ENCODE measurements at regions not wholly inside any gene's neighbourhood (a gene's known extent, or its start where the extent isn't known, plus 50 kb on each side); places are given as distances from the start of the nearest gene placed in this dataset.

DNA sequence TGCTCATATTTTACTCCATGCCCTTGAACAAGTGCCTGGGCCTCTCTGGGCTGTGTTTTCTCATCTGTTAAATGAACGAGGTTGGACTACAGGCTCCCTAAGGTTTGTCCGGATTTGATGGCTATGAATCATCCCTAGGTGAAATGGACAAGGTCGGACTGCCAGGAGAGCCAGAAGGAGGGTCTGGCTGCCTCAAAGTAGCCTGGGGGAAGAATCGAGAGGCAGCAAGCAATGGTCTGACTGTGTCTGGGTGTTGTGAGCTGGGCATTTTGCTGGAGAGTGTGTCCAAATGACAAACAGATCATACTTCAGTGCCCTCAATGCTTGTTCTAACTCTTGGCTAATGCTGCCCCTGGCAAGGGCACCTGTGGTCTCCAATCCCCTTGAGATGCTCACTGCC is 730.9 kb downstream of the PTPRU start:
- no peak overlapping the region for H3K27ac Mint-ChIP-seq
- H3K9me3 Mint-ChIP-seq = no peaks in the 10 kb centered on the region
- ATAC-seq (replicated peaks) = no peak
- H3K27me3 Mint-ChIP-seq = peaks cover 33 to 66% of the 10 kb centered on the region in 2 donors
- no peaks in the 10 kb centered on the region for H3K4me1 Mint-ChIP-seq (ENCODE audit: low read depth in 2 of 2)
- DNase-seq = no peak
- no peak overlapping the region for H3K4me3 Mint-ChIP-seq
- no peaks in the 10 kb centered on the region for H3K36me3 Mint-ChIP-seq (ENCODE audit: insufficient read depth)

DNA sequence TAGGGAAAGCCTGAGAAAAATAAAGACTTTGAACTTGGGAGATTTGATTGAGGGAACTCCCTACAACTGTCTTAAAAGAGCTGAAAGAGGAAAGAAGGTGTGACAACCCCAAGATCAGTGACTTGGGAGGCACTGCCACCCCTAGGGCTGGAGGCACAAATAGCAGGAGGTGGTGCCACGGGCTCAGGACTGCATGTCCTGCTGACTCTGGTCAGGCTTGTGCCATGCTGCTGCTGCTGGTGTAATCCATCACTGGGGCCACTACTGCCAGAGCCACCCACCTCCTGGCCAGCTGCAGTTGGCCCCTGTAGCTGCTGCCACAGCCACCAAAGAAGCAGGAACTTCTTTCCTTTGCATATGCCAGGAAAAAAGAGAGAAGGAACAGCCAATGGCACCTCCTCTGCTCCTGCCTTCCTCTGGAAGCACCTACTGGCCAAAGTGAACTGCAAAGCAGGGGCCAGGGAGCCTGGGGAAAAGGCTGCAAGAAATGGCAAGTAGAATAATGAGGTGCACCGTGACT is 730.3 kb downstream of the PTPRU start:
- Mint-ChIP-seq H3K4me1 (ENCODE audit: low read depth in 2 of 2) (no peaks in the 10 kb centered on the region), H3K4me3 (no peak overlapping the region), H3K9me3 (peaks cover 0 to 2% of the 10 kb centered on the region in 2 donors), H3K36me3 (ENCODE audit: insufficient read depth) (no peaks in the 10 kb centered on the region), H3K27me3 (peaks cover 33 to 67% of the 10 kb centered on the region in 2 donors), H3K27ac (no peak overlapping the region)
- no peak for ATAC-seq (replicated peaks)
- DNase-seq = no peak

DNA sequence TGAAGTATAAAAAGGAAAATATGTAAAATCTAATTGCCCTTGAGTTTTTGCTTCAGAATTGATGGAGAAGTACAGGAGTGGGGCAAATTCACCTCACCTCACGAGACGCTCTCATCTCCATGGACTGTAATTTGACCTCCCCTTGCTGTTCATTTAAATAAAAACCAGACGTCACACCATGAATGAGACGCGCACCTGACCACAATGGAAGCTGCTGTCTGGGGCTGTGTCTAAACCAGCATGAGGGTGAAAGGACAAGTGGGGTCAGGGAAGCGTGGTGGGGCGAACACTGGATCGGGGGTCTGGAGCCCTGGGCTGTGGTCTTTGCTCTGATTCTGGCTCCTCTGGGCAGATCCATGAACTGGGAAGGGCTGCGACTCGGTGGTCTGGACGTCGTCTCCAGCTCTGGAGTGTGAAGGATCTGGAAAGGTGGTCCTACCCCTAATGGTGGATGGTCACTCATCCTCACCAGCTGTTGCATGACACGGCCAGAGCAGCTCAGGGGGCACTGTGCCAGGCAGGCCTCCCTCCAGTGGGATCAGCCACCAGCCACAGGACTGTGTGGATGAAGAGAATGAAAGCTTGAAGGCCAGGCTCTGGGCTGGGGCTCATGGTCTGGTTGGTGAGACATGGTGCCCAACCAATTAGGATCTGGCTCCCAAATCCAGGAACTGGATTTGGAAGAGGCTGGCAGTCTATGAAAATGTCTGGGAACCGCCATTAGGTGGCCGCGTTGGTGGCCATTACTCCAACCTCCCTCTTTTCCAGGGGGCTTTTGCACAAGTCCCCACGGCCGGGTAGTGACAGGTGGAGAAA is 728.6 kb downstream of the PTPRU start:
- Mint-ChIP-seq H3K9me3 (peaks cover 0 to 2% of the 10 kb centered on the region in 2 donors), H3K27me3 (peaks cover 30 to 59% of the 10 kb centered on the region in 2 donors), H3K4me3 (no peak overlapping the region), H3K4me1 (ENCODE audit: low read depth in 2 of 2) (no peaks in the 10 kb centered on the region), H3K36me3 (ENCODE audit: insufficient read depth) (no peaks in the 10 kb centered on the region), H3K27ac (no peak overlapping the region)
- ATAC-seq (replicated peaks) (no peak), DNase-seq (no peak)

DNA sequence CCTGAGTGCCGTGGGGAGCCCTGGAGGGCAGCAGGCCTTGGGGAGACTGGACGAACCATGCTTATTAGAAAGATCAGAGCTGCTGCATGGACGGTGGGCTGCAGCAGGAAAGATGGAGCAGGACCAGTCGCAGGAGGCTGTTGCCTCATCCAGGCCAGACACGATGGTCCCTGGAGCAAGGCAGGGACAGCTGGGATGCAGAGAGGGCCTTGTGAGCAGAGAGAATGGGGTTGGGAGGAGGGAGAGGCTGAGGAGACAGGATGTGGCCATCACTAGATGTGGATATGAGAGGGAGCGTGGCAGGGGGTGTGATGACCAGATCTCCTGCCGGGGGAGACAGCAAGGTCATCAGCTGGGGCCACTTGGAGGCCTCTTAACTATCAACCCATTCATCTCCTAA is 727.6 kb downstream of the PTPRU start:
- H3K9me3 Mint-ChIP-seq = peaks cover 0 to 2% of the 10 kb centered on the region in 2 donors
- no peak overlapping the region for H3K27ac Mint-ChIP-seq
- no peak for DNase-seq
- H3K4me3 Mint-ChIP-seq = no peak overlapping the region
- H3K27me3 Mint-ChIP-seq = peaks cover 34 to 59% of the 10 kb centered on the region in 2 donors
- no peaks in the 10 kb centered on the region for H3K4me1 Mint-ChIP-seq (ENCODE audit: low read depth in 2 of 2)
- no peak for ATAC-seq (replicated peaks)
- H3K36me3 Mint-ChIP-seq (ENCODE audit: insufficient read depth) = no peaks in the 10 kb centered on the region

DNA sequence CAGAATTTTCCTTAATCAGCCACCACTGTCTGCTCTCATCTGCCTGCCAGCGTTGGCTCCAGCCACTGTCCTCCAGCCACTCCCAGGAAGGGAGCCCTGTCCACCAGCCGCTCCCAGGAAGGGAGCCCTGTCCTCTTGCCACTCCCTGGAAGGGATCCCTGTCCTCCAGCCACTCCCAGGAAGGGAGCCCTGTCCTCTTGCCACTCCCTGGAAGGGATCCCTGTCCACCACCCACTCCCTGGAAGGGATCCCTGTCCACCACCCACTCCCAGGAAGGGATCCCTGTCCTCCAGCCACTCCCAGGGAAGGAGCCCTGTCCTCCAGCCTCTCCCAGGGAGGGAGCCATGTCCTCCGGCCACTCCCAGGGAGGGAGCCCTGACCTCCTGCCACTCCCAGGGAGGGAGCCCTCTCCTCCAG is 726.5 kb downstream of the PTPRU start:
- ATAC-seq (replicated peaks) (no peak), DNase-seq (no peak)
- Mint-ChIP-seq H3K27me3 (peaks cover 34 to 66% of the 10 kb centered on the region in 2 donors), H3K4me3 (no peak overlapping the region), H3K36me3 (ENCODE audit: insufficient read depth) (no peaks in the 10 kb centered on the region), H3K4me1 (ENCODE audit: low read depth in 2 of 2) (no peaks in the 10 kb centered on the region), H3K9me3 (peaks cover 0 to 2% of the 10 kb centered on the region in 2 donors), H3K27ac (no peak overlapping the region)

DNA sequence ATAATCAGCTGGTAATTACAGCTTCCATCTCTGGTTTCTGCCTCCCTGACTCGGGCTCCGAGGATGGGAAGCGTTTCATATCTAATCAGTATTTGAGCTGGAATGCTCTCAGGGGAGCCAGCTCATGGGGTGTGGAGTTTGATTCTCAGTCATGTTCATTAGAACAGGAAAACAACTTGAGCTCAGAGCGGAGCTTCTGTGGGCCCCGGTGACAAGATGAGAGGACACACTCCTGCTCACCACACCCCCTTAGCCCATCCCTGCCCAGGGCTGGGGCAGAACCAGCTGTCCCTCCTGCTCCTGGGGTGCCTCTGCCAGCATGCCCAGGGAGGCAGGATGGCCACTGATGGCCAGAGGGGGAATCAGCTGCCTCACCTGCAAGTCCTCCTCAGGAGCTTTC is 726.0 kb downstream of the PTPRU start:
- Mint-ChIP-seq H3K4me1 (ENCODE audit: low read depth in 2 of 2) (no peaks in the 10 kb centered on the region), H3K36me3 (ENCODE audit: insufficient read depth) (no peaks in the 10 kb centered on the region), H3K4me3 (no peak overlapping the region), H3K9me3 (peaks cover 0 to 2% of the 10 kb centered on the region in 2 donors), H3K27ac (no peak overlapping the region), H3K27me3 (peaks cover 34 to 62% of the 10 kb centered on the region in 2 donors)
- no peak for DNase-seq
- ATAC-seq (replicated peaks) = no peak

- Mint-ChIP-seq H3K36me3 (ENCODE audit: insufficient read depth) (no peaks in the 10 kb centered on the region), H3K9me3 (peaks cover 0 to 2% of the 10 kb centered on the region in 2 donors), H3K27me3 (peaks cover 34 to 56% of the 10 kb centered on the region in 2 donors), H3K27ac (no peak overlapping the region), H3K4me1 (ENCODE audit: low read depth in 2 of 2) (peaks cover 4 to 6% of the 10 kb centered on the region in 2 donors), H3K4me3 (no peak overlapping the region)
- DNase-seq (no peak), ATAC-seq (replicated peaks) (no peak)
Measured at GRCh38 chr1:29961293-29962059, 725.2 kb downstream of the PTPRU start.

GRCh38 chr1:29960876-29961275 is 724.6 kb downstream of the PTPRU start:
- DNase-seq = no peak
- H3K4me3 Mint-ChIP-seq = no peak overlapping the region
- H3K9me3 Mint-ChIP-seq = peaks cover 0 to 2% of the 10 kb centered on the region in 2 donors
- H3K4me1 Mint-ChIP-seq (ENCODE audit: low read depth in 2 of 2) = peaks cover 4 to 6% of the 10 kb centered on the region in 2 donors
- H3K27me3 Mint-ChIP-seq = peaks cover 30 to 56% of the 10 kb centered on the region in 2 donors
- ATAC-seq (replicated peaks) = no peak
- H3K27ac Mint-ChIP-seq = no peak overlapping the region
- H3K36me3 Mint-ChIP-seq (ENCODE audit: insufficient read depth) = no peaks in the 10 kb centered on the region

DNA sequence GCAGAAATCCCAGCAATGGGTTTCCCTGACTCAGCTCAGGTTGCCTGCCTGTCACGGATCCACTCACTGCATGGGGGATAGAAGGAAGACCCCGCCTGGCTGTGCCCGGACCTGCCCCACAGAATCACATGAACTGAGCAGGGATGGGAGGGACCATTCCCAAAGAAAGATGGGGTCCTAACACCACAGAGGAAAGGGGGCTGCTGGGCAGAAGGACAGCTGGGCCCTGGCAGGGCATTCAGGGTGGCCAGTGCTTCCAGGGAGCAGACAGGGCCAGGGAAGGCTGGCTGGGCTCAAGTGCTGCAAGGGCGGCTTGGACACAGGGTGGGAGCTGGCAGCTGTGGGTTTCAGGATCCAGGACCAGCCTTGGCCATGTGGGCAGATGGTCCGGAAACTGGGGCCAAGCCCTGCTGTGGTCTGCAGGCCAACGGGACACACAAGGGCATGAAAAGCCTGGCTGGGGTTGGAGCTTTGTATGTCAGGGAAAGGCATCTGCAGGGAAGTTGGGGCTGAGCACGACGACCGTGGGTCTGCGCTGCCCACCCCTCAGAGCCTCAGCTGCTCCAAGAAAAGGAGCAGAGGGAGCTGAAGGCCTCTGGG is 723.9 kb downstream of the PTPRU start:
- peaks cover 0 to 2% of the 10 kb centered on the region in 2 donors for H3K9me3 Mint-ChIP-seq
- no peak for ATAC-seq (replicated peaks)

GRCh38 chr1:29959356-29959755 is 723.0 kb downstream of the PTPRU start:
- DNase-seq (no peak), ATAC-seq (replicated peaks) (no peak)
- H3K36me3 Mint-ChIP-seq (ENCODE audit: insufficient read depth) = no peaks in the 10 kb centered on the region
- H3K4me1 Mint-ChIP-seq (ENCODE audit: low read depth in 2 of 2) = peaks cover 4 to 6% of the 10 kb centered on the region in 2 donors
- no peak overlapping the region for H3K27ac Mint-ChIP-seq
- H3K4me3 Mint-ChIP-seq = no peak overlapping the region
- H3K27me3 Mint-ChIP-seq = peaks cover 28 to 61% of the 10 kb centered on the region in 2 donors
- peaks cover 0 to 2% of the 10 kb centered on the region in 2 donors for H3K9me3 Mint-ChIP-seq

More for the DNA sequence above, 723.9 kb downstream of the PTPRU start:
- peaks cover 4 to 6% of the 10 kb centered on the region in 2 donors for H3K4me1 Mint-ChIP-seq (ENCODE audit: low read depth in 2 of 2)
- no peak for DNase-seq
- no peak overlapping the region for H3K4me3 Mint-ChIP-seq
- H3K36me3 Mint-ChIP-seq (ENCODE audit: insufficient read depth) = no peaks in the 10 kb centered on the region
- H3K27ac Mint-ChIP-seq = no peak overlapping the region
- peaks cover 28 to 60% of the 10 kb centered on the region in 2 donors for H3K27me3 Mint-ChIP-seq

GRCh38 chr1:29958271-29958670 is 721.9 kb downstream of the PTPRU start:
- ATAC-seq (replicated peaks) (no peak), DNase-seq (no peak)
- H3K4me1 Mint-ChIP-seq (ENCODE audit: low read depth in 2 of 2) = peaks cover 4 to 6% of the 10 kb centered on the region in 2 donors
- peaks cover 25 to 61% of the 10 kb centered on the region in 2 donors for H3K27me3 Mint-ChIP-seq
- H3K9me3 Mint-ChIP-seq = peaks cover 0 to 2% of the 10 kb centered on the region in 2 donors
- no peak overlapping the region for H3K4me3 Mint-ChIP-seq
- no peaks in the 10 kb centered on the region for H3K36me3 Mint-ChIP-seq (ENCODE audit: insufficient read depth)
- H3K27ac Mint-ChIP-seq = no peak overlapping the region

DNA sequence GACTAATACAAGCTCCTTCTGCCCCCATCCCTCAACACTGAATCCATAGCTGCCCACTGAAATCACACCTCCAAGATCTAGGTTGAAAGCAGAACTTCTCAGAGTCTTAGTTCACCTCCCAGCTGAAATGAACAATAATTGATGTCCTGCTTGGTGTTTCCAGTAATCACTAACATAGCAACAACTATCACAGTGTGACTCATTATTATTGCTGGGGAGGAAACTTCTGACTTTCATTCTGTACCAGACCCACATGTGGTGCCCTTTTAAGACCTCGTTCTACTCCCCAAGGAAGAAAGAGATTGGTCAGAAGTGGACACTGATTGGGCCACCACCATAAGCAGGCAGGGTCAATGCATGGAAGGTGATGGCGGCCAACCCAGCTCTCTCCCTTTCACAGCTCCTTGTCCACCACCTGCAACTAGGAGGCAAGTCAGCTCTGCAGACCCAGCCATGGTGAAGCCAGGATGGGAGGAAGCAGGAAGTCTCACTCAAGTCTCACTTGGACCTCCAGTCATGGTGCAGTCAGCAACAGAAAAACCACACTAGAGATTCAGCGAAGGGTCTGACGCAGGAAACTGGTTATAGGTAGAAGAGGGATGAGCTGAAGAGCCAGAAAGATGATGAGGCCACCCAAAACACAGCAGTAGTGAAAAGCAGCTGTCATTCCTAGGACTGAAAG is 720.2 kb downstream of the PTPRU start:
- Mint-ChIP-seq H3K9me3 (no peaks in the 10 kb centered on the region), H3K4me1 (ENCODE audit: low read depth in 2 of 2) (peaks cover 4 to 6% of the 10 kb centered on the region in 2 donors)

DNA sequence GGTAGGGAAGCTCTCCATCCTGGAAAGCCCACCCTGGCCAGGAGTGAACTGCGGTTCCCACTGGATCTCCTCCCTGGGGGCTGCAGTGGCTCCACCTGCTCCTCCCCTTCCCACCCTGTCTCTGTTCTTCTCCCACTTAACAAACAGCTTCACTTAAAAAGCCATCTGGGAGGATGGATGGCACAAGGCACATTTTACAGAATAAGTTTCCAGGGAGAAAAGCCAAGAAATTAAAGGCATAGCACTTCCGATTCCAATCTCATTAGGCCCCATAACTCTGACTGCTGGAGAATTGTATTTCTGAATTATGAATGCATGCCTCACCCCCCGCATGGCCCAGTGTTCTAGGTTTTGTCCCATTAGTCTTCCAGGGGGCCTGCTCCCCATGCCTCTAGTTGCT is 718.3 kb downstream of the PTPRU start:
- ATAC-seq (replicated peaks) = no peak
- peaks cover 19 to 59% of the 10 kb centered on the region in 2 donors for H3K27me3 Mint-ChIP-seq
- H3K4me1 Mint-ChIP-seq (ENCODE audit: low read depth in 2 of 2) = peaks cover 4 to 6% of the 10 kb centered on the region in 2 donors
- H3K36me3 Mint-ChIP-seq (ENCODE audit: insufficient read depth) = no peaks in the 10 kb centered on the region
- H3K9me3 Mint-ChIP-seq = no peaks in the 10 kb centered on the region
- H3K4me3 Mint-ChIP-seq = no peak overlapping the region
- no peak for DNase-seq
- H3K27ac Mint-ChIP-seq = no peak overlapping the region

More for the DNA sequence above, 720.2 kb downstream of the PTPRU start:
- H3K36me3 Mint-ChIP-seq (ENCODE audit: insufficient read depth) = no peaks in the 10 kb centered on the region
- no peak overlapping the region for H3K4me3 Mint-ChIP-seq
- H3K27me3 Mint-ChIP-seq = peaks cover 25 to 62% of the 10 kb centered on the region in 2 donors
- DNase-seq (no peak), ATAC-seq (replicated peaks) (no peak)
- no peak overlapping the region for H3K27ac Mint-ChIP-seq
